IPS DF 4.7 (cell line): ENCODE measurements at regions not wholly inside any gene's neighbourhood (a gene's known extent, or its start where the extent isn't known, plus 50 kb on each side); places are given as distances from the start of the nearest gene placed in this dataset.

Experiments
- DNase-seq: peaks from one replicate; pipeline ENCODE4 v3.0.0-alpha.2; 2013; ENCODE audit warnings: low spot score; ENCODE audit errors: extremely low read depth

- no peak for DNase-seq
Measured at GRCh38 chr4:173707658-173708419, 177.8 kb upstream of the HAND2 start.

GRCh38 chr4:173704201-173704600 lies 174.2 kb upstream of the HAND2 start:
- no peak for DNase-seq

- no peak for DNase-seq
Measured at GRCh38 chr4:173703021-173703420, 173.0 kb upstream of the HAND2 start.

GRCh38 chr4:173700650-173701049 lies 170.6 kb upstream of the HAND2 start:
- DNase-seq, result no peak

GRCh38 chr4:173699841-173700475 lies 169.9 kb upstream of the HAND2 start:
- DNase-seq, result no peak

- no peak for DNase-seq
Measured at GRCh38 chr4:173698557-173699262, 168.7 kb upstream of the HAND2 start.

GRCh38 chr4:173697840-173698239 lies 167.8 kb upstream of the HAND2 start:
- no peak for DNase-seq

- DNase-seq, result no peak
Measured at GRCh38 chr4:173696551-173696950, 166.5 kb upstream of the HAND2 start.

GRCh38 chr4:173696011-173696410 lies 166.0 kb upstream of the HAND2 start:
- DNase-seq, result no peak

GRCh38 chr4:173685831-173686210 lies 155.8 kb upstream of the HAND2 start:
- no peak for DNase-seq

- DNase-seq, result no peak
Measured at GRCh38 chr4:173685165-173685830, 155.3 kb upstream of the HAND2 start.

- DNase-seq, result no peak
Measured at GRCh38 chr4:173684223-173684622, 154.2 kb upstream of the HAND2 start.

- no peak for DNase-seq
Measured at GRCh38 chr4:173682609-173683008, 152.6 kb upstream of the HAND2 start.

GRCh38 chr4:173680278-173680677 lies 150.2 kb upstream of the HAND2 start:
- no peak for DNase-seq

GRCh38 chr4:173675446-173675845 lies 145.4 kb upstream of the HAND2 start:
- no peak for DNase-seq

GRCh38 chr4:173669460-173670179 lies 139.6 kb upstream of the HAND2 start:
- DNase-seq, result no peak

GRCh38 chr4:173661001-173661400 lies 131.0 kb upstream of the HAND2 start:
- no peak for DNase-seq

GRCh38 chr4:173656898-173657297 lies 126.9 kb upstream of the HAND2 start:
- DNase-seq, result no peak

- DNase-seq, result no peak
Measured at GRCh38 chr4:173652283-173652931, 122.4 kb upstream of the HAND2 start.

GRCh38 chr4:173651651-173652282 lies 121.7 kb upstream of the HAND2 start:
- DNase-seq, result no peak
